GM23248 (cell line): ENCODE measurements at regions not wholly inside any gene's neighbourhood (a gene's known extent, or its start where the extent isn't known, plus 50 kb on each side); places are given as distances from the start of the nearest gene placed in this dataset.

Experiments
- EZH2 ChIP-seq: fragments of 200-600 bp; sonication (generic); IDR thresholded peaks from 2 replicates; pipeline ENCODE4 v1.6.1; 2018; ENCODE audit warnings: antibody characterized with exemption, mild to moderate bottlenecking; ENCODE audit not compliant: insufficient read depth, poor library complexity, severe bottlenecking
- EZH2phosphoT487 ChIP-seq: fragments of 200-600 bp; sonication (generic); IDR thresholded peaks from 2 replicates; pipeline ENCODE4 v1.6.1; 2018; ENCODE audit warnings: antibody characterized with exemption, moderate library complexity, mild to moderate bottlenecking, low read depth; ENCODE audit not compliant: insufficient read depth

DNA sequence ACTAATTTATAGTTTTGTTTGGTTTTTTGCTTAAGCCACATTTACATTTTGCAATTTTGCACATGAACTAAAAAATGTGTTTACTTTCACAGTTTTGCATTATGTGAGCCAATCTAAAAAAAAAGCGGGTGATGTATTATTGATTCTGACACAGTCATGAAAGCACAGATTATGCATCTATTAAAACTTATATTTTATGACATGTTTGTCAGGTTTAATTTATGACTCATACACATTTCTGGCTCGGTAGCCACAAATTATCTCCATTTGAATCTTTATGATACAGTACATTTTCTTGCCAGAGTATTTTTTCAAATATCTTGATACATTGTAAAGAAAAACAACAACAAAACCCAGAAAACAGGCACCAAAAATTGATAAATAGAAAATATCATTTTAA is 280.4 kb upstream of the GRIP1 start:
- TF ChIP-seq EZH2 (no peak), EZH2phosphoT487 (no peak)
